ENCODE measurements at regions not wholly inside any gene's neighbourhood (a gene's known extent, or its start where the extent isn't known, plus 50 kb on each side); places are given as distances from the start of the nearest gene placed in this dataset.

- TF ChIP-seq CTCF (IDR thresholded peaks at IDR 0.05; ENCODE audit: low read depth, low read length) = no peak
- TF ChIP-seq POLR2A (IDR thresholded peaks at IDR 0.05; ENCODE audit: extremely low read depth, insufficient read length) = no peak
- no peak for TF ChIP-seq MAX (IDR thresholded peaks at IDR 0.05; ENCODE audit: low read depth, low read length)
Observed at GRCh38 chr5:91998774-91999173, 615.7 kb upstream of the ARRDC3 start.

Data from NB4 (cell line).